IPS-18c (cell line): ENCODE measurements at regions not wholly inside any gene's neighbourhood (a gene's known extent, or its start where the extent isn't known, plus 50 kb on each side); places are given as distances from the start of the nearest gene placed in this dataset.
"Not testable (repeated sequence)": the region's sequence is repeated elsewhere in the genome, so short reads cannot be mapped to it uniquely, and the experiment has no call there.

Experiments
- H3K4me3 ChIP-seq: 2 replicates; pipeline ENCODE4 v1.7.0; 2013; ENCODE audit warnings: low read depth, mild to moderate bottlenecking, low read length, moderate library complexity; ENCODE audit not compliant: insufficient read depth
- H3K9me3 ChIP-seq: one replicate; pipeline ENCODE4 v1.6.1; 2013; ENCODE audit warnings: mild to moderate bottlenecking, low read length, moderate library complexity; ENCODE audit not compliant: control insufficient read depth, insufficient read depth

DNA sequence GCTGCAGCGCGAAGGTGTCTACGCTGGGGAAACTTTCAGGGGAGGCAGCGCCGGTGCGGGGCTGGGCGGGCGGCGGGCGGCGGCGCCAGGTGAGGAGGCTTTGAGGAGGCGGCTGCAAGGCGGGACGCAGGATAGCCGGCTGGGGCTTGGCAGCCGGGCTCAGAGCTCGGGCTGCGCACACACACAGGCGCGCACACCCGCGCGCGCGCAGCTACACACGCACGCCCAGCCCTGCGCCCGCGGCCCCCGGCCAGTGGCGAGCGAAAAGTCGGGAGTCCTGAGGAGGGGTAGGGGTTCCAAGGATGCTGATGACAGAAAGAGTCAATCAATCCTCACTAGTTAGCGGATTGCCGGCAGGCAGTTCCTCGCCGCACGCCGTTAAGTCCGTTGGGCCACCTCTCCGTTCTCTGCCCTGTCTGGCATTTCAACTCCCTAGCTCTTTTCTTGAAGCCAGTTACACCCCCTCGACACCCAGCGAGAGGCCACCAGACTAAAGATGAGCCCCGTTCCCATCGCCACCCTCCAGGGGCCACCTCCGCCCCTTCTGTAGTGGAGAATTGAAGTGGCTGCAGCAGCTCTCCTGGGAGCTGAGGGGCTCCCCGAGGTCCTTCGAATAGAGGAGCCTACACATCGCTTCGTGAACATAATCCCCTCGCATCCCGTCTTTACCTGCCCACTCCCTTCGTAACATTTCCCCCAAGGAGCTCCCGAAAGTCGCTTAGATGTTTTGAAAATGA lies 1640.3 kb upstream of the C9orf72 start, which contains the start of gene LINGO2:
TSS of gene LINGO2 (minus strand) at position 185 of the 737 bp plus-strand sequence.
- Histone ChIP-seq H3K4me3 (peak within 1 kb of the TSS; percentile 77), H3K9me3 (no peaks in the 10 kb centered on the region)

DNA sequence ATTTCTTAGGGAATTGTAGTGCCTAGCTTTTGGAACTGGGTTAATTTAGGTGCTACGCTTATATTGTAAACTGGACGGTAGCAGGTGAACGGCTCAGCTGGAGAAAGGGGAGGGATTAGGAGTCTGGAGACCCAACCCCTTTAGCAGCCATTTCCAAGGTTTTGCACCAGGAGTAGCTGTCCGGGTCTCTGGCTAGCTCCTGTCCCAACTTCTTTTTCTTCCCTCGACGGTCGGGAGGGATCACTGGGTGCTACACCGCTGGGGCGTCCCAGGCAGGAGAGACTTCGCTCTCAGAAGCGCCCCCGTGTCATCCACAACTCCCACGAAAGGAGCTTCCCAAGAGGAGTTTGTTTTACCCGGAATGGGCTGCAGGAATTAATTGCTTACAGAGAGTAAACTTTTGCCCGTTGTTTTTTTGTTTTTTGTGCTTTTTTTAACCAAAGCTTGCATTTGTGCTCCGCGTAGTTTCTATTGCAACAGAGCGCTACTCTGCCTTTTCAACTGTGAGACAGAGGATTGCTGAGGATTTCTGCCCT lies 1640.9 kb upstream of the C9orf72 start:
- H3K9me3 ChIP-seq: no peaks in the 10 kb centered on the region
- H3K4me3 ChIP-seq: peak overlapping the region; percentile 77

DNA sequence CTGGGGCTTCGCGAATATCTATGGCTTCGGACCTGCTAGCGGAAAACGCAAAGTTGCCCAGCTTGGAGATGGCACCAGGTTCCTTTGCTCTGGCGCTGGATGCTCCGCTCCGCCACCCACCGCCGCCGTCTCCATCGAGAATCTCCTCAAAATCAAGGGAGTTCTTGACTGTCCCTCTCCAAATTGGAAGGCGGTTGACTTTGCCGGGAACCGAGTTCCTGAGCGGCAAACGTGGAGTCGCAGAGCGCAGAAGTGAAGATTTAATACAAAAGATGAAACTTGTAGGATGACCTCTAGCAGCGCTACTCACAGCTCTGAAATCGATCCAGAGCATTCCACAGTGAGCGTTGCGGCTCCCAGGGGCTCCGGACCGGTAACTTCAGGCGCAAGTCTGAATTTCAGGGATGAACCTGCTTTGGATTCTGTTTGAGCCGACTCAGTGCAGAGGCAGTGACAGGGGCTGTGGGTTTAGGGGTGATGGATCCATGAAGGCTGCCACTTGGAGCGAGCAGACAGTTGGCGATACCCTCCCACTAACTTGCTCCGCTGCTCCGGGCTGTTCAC lies 1641.5 kb upstream of the C9orf72 start:
- Histone ChIP-seq H3K9me3 (no peaks in the 10 kb centered on the region), H3K4me3 (peak overlapping the region; percentile 77)

DNA sequence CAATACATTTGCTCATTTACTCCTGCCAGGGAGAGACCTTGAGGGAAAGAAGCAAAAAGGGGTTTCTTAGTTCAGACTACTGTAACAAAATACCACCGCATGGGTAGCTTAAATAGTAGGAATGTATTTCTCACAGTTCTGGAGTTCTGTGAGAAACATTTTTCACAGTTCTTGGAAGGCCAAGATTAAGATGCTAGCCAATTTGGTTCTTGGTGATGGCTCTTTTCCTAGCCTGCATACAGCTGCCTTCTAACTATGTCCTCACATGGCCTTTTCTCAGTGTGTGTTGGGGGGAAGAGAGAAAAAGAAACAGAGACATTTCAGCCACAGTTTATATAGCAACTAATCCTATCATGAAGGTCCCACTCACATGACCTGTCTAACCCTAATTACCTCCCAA lies 1644.7 kb upstream of the C9orf72 start:
- Histone ChIP-seq H3K9me3 (no peaks in the 10 kb centered on the region), H3K4me3 (no peak overlapping the region)

DNA sequence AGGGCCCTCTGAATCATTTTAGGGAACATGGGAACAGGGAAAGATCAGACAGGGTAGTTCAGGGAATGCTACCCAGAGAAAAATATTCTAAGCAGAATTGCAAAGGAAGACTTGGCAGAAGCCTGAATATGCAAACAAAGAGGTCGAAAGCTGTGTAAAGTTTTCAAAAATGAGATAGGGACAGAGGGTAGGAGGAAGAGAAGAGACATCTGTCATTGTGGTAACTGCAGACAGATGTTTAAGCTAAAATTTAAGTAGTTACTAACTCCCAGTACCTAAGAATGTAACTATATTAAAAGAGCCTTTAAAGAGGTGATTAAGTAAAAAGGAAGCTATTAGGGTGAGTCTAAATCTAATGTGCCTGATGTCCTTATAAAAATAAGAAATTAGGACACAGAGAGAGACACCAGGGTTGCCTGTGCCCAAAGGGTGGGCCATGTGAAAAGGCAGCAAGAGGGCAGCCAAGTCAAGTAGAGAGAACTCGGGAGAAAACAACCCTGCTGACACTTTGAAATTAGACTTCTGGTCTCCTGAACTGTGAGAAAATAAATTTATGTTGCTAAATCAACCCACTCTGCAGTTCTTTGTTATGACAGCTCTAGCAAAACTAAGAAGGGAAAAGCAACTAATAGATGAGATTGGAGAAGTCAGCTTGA lies 1647.4 kb upstream of the C9orf72 start:
- H3K9me3 ChIP-seq: no peaks in the 10 kb centered on the region
- H3K4me3 ChIP-seq: no peak overlapping the region

DNA sequence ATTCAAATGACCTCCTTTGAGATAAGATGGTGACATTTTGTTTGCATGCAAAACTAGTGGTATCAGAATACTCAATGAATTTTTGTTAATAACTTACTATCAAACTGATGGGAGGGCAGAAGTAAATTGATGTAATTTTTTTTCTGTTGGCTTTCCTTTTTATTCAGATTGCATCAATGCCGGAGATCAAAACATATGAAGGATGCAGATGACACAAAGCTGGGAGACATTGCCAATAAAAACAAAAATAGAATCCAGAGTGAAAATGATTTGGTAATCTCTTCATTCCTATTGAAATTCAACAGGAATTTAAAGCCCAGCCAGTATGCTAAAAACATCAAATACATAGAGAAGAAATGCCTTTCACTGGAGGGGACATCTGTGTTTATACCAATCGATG lies 1655.3 kb upstream of the C9orf72 start:
- H3K9me3 ChIP-seq: no peaks in the 10 kb centered on the region

DNA sequence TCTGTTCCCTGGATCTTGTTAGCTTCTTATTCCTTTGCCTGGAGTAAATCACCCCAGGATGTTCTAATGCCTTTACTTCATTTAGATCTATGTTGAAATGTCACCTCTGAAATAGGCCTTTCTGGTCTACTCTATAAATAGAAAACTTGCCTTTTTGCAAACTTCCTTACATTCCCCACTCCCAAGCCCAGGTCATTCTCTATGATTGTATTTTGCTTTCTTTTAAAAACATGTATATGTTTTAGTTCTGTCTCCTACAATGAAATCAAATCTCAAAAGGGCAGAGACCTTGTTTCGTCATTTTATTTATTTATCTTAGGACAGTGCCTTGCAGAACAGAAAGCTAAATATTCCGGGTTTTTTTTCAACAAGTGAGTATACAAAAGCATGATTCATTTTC lies 1657.7 kb upstream of the C9orf72 start:
- Histone ChIP-seq H3K9me3 (no peaks in the 10 kb centered on the region), H3K4me3 (no peak overlapping the region)

More for the DNA sequence above, 1655.3 kb upstream of the C9orf72 start:
- no peak overlapping the region for H3K4me3 ChIP-seq

DNA sequence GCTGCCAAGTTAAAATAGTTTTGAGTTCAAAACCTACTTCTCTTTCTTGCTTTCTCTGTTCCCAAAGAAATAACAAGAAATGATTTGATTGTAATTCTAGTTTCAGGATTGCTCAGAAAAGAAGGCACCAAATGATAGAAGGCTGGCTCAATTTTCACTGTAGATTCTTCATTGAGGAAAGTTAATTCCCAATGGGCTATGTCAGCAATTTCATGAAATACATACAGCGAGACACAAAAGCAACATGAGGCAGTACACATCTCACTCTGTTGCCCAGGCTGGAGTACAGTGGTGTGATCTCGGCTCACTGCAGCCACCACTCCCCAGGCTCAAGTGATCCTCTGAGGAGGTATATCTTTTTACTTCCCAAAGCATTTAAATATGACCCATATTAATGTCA lies 1659.9 kb upstream of the C9orf72 start:
- Histone ChIP-seq H3K9me3 (no peaks in the 10 kb centered on the region), H3K4me3 (no peak overlapping the region)

DNA sequence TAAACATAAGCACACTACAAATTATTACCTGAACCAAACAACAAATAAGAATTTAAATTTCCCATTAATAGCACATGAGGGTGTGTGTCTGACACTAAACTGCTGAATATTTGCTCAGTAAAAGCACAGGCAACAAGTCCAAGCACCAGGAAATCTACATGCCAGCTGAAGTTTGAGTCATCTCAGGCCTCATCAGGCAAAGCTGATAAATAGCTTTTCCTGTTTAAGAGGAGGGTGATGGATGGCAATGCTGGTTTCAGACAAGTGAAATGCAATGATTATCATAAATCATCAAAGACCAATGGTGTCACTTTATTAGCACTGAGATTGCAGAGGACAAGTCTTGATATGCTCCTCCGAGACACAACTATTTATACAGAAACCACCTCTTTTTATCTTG lies 1668.0 kb upstream of the C9orf72 start:
- no peaks in the 10 kb centered on the region for H3K9me3 ChIP-seq
- H3K4me3 ChIP-seq: no peak overlapping the region

DNA sequence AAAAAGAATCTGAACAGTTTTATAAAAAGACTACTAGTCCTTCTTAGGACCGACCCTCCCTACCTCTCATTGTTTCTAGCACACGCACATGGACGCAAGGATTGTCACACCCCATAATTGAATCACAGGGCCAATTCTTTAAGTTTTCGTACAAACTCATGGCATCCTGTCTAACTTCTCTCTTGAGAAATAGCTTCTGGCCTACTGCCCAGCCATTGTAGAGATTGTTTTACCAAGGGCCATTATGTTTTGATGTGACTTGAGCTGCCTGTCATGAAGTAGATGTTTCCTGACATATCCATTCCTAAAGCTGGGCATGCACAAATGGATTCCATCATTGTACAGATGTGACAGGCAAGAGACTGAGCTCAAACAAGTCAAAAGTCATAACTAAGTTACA lies 1672.1 kb upstream of the C9orf72 start:
- Histone ChIP-seq H3K4me3 (no peak overlapping the region), H3K9me3 (no peaks in the 10 kb centered on the region)

DNA sequence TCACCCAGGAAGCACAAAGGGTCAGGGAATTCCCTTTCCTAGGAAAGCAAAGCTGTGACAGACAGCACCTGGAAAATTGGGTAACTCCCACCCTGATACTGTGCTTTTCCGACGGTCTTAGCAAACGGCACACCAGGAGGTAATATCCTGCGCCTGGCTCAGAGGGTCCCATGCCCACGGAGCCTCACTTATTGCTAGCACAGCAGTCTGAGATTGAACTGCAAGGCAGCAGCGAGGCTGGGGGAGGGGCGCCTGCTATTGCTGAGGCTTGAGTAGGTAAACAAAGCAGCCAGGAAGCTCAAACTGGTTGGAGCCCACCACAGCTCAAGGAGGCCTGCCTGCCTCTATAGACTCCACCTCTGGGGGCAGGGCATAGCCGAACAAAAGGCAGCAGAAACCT lies 1697.1 kb upstream of the C9orf72 start:
- H3K9me3 ChIP-seq, H3K4me3 ChIP-seq: not testable (repeated sequence)

DNA sequence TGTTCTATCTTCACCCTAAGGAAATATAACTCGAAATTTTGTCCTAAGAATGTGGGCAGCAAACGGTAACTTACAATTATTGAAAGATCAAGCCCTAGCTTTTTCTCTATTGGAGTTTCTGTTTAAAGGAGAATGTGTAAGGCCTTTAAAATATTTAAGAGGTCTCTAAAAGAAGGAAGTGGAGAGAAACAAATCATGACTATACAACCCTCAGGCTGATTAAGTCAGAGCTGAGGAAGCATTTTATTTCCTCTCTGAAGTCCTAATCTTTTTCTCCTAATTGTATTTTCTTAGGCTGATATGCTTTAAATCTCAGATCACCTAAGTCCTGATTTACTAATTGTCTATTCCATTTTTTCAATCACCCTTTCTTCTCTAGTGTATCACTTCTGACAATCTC lies 1708.8 kb upstream of the C9orf72 start:
- Histone ChIP-seq H3K4me3 (no peak overlapping the region), H3K9me3 (no peaks in the 10 kb centered on the region)

DNA sequence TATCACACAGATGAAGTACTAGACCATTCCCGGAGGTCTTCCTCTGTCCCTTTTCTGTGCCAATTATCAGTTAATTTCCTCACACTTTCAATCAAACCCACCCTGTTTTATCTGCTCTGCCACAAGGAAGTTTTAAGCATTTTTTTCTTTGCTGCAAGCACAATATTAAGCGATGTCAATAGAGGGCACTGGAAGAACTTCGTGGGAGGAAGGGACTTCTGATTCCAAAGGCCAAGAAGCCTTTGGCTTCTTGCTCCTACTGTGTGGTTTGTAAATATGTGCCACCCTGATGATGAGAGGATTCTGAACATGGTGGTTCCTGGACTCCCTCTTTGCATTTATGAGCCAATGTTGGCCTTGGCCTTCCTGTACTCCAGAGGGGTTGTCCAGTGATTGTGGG lies 1712.5 kb upstream of the C9orf72 start:
- H3K9me3 ChIP-seq: no peaks in the 10 kb centered on the region

DNA sequence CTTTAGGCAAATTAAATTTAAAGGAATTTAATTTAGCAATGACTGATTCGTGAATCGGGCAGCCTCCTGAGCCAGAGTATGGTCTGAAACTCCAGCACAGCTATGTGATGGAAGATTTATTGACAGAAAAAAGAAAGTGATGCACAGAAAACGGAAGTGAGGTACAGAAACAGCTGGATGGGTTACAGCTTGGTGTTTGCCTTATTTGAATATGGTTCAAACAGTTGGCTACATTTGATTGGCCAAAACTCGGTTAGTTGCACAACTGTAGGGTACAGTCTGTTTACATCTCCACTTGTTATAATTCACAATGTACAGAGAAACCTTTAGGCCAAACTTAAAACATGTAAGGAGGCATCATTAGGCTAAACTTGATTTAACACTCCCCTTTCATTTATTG lies 1716.1 kb upstream of the C9orf72 start:
- H3K9me3 ChIP-seq: no peaks in the 10 kb centered on the region
- no peak overlapping the region for H3K4me3 ChIP-seq

More for the DNA sequence above, 1712.5 kb upstream of the C9orf72 start:
- H3K4me3 ChIP-seq: no peak overlapping the region

DNA sequence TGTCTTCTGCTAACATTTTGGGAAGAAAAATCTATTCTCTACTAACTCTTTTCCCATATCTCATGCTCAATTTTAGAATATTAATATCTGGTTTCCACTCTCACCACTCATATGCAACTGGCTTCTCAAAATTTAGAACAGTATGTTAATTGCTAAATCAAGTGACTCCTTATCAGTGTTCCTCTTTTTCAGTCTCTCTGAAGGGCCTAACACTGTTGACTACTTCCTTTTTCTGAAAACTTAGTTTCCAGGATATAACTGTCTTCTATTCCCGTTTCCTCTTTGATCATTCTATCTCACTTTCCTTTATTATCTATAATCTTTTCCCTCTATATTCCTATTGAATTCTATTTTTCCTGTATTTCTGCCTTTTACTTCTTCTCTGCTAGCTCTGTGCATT lies 1717.2 kb upstream of the C9orf72 start:
- no peak overlapping the region for H3K4me3 ChIP-seq
- H3K9me3 ChIP-seq: no peaks in the 10 kb centered on the region

DNA sequence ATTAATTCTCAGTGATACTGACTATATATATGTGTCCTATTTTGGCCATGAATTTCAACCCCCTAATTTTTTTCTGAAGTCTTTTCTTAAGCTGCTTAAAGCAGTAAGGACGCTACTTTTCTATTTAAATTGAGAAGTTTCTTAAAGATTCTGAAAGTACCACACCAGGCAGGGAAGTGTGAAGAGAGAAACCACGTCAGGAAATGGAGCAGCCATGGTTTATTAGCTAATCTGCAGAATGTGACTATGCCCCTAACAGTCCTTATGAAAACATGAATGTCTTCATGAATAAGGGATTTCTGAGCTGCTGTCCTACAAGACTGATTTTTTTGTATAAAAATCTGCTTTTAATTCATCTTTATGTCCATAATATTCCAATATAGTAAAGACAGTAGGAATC lies 1724.3 kb upstream of the C9orf72 start:
- H3K4me3 ChIP-seq: no peak overlapping the region
- H3K9me3 ChIP-seq: no peaks in the 10 kb centered on the region

DNA sequence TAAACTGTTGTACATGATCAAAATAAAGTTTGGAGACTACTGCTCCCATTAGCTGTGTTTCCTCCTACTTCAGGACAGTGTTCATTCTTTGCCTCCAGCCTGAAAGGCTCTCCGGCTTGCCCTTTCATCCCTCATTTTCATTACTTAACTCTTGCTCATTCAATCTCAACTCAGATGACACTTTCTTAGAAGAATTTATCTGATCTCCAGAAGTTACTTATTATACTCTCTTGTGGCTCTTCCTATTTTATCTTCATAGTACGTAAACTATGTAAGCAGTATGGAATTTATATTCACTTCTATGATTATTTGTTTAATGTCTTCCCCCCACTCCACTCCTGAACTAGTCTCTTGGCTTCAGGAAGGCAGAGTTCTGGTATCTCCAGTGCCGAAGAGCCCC lies 1737.9 kb upstream of the C9orf72 start:
- no peaks in the 10 kb centered on the region for H3K9me3 ChIP-seq

DNA sequence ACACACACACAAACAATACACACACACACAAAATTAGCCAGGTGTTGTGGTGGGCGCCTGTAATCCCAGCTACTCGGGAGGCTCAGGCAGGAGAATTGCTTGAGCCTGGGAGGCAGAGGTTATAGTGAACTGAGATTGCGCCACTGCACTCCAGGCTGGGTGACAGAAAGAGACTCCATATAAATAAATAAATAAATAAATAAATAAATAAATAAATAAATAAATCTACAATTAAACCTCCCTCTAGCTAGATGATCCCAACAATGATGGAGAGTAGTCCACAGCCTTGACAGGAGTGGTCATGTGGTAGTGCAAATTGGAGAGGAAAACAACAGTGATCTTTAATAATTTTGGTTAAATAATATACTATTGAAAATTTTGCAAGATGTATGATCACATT lies 1739.0 kb upstream of the C9orf72 start:
- H3K4me3 ChIP-seq: no peak overlapping the region
- no peaks in the 10 kb centered on the region for H3K9me3 ChIP-seq

More for the DNA sequence above, 1737.9 kb upstream of the C9orf72 start:
- no peak overlapping the region for H3K4me3 ChIP-seq
